Trophoblast cell (in vitro differentiated cells and primary cell): ENCODE measurements at regions not wholly inside any gene's neighbourhood (a gene's known extent, or its start where the extent isn't known, plus 50 kb on each side); places are given as distances from the start of the nearest gene placed in this dataset.

Source experiments
- DNase-seq, 2 donors: peaks; one replicate each; pipeline ENCODE4 v3.0.0-alpha.2; 2016
- H2AFZ ChIP-seq: 2 replicates; pipeline ENCODE4 v1.6.1; 2013; ENCODE audit warnings: low read length, moderate library complexity, mild to moderate bottlenecking; ENCODE audit not compliant: insufficient read depth, poor library complexity
- H2AK5ac ChIP-seq: 2 replicates; pipeline ENCODE4 v1.6.1; 2013; ENCODE audit warnings: mild to moderate bottlenecking, low read length
- H2BK120ac ChIP-seq: 2 replicates; pipeline ENCODE4 v1.6.1; 2013; ENCODE audit warnings: low read length, mild to moderate bottlenecking, moderate library complexity; ENCODE audit not compliant: insufficient read depth, poor library complexity
- H2BK12ac ChIP-seq: 2 replicates; pipeline ENCODE4 v1.6.1; 2013; ENCODE audit warnings: mild to moderate bottlenecking, low read length, moderate library complexity
- H2BK5ac ChIP-seq: 2 replicates; pipeline ENCODE4 v1.6.1; 2013; ENCODE audit warnings: low read length, low read depth, moderate library complexity, mild to moderate bottlenecking; ENCODE audit not compliant: poor library complexity
- H3K14ac ChIP-seq: 2 replicates; pipeline ENCODE4 v1.6.1; 2013; ENCODE audit warnings: mild to moderate bottlenecking, low read length
- H3K18ac ChIP-seq: 2 replicates; pipeline ENCODE4 v1.6.1; 2013; ENCODE audit warnings: mild to moderate bottlenecking, low read length
- H3K23ac ChIP-seq: 2 replicates; pipeline ENCODE4 v1.6.1; 2013; ENCODE audit warnings: low read length
- H3K27ac ChIP-seq: 2 replicates; pipeline ENCODE4 v1.5.1; 2013; ENCODE audit warnings: low read depth, mild to moderate bottlenecking, inconsistent platforms, low read length, moderate library complexity
- H3K27me3 ChIP-seq: 2 replicates; pipeline ENCODE4 v1.6.1; 2013; ENCODE audit warnings: inconsistent platforms, mild to moderate bottlenecking, low read length, moderate library complexity; ENCODE audit not compliant: insufficient read depth
- H3K36me3 ChIP-seq, 2 experiments: 1 replicate in 1 of 2; 2 replicates in 1 of 2; pipeline ENCODE4 v1.6.1; 2013; ENCODE audit warnings: low read length in 2 of 2, mild to moderate bottlenecking in 2 of 2, moderate library complexity in 1 of 2; ENCODE audit not compliant: insufficient read depth in 2 of 2, control insufficient read depth in 1 of 2
- H3K4ac ChIP-seq: 2 replicates; pipeline ENCODE4 v1.6.1; 2013; ENCODE audit warnings: low read depth, mild to moderate bottlenecking, low read length, moderate library complexity
- H3K4me1 ChIP-seq, 2 experiments: 1 replicate in 1 of 2; 2 replicates in 1 of 2; pipeline ENCODE4 v1.6.1; 2013; ENCODE audit warnings: low read length in 2 of 2, mild to moderate bottlenecking in 2 of 2, moderate library complexity in 1 of 2; ENCODE audit not compliant: insufficient read depth in 2 of 2, control insufficient read depth in 1 of 2
- H3K4me2 ChIP-seq: 2 replicates; pipeline ENCODE4 v1.6.1; 2013; ENCODE audit warnings: inconsistent platforms, mild to moderate bottlenecking, low read length, moderate library complexity
- H3K4me3 ChIP-seq: 2 replicates; pipeline ENCODE4 v1.5.1; 2013; ENCODE audit warnings: mild to moderate bottlenecking, low read depth, low read length, inconsistent platforms
- H3K79me1 ChIP-seq: one replicate; pipeline ENCODE4 v1.6.1; 2013; ENCODE audit warnings: low read length
- H3K79me2 ChIP-seq: 2 replicates; pipeline ENCODE4 v1.6.1; 2013; ENCODE audit warnings: low read length, mild to moderate bottlenecking; ENCODE audit not compliant: control insufficient read depth, insufficient read depth, poor library complexity
- H3K9ac ChIP-seq: 2 replicates; pipeline ENCODE4 v1.6.1; 2013; ENCODE audit warnings: mild to moderate bottlenecking, low read length
- H3K9me3 ChIP-seq: 2 replicates; pipeline ENCODE4 v1.6.1; 2013; ENCODE audit warnings: low read depth, mild to moderate bottlenecking, control low read depth, inconsistent platforms, low read length; ENCODE audit not compliant: insufficient read depth
- H4K12ac ChIP-seq: 2 replicates; pipeline ENCODE4 v1.6.1; 2013; ENCODE audit warnings: low read depth, mild to moderate bottlenecking, low read length, moderate library complexity
- H4K8ac ChIP-seq: 2 replicates; pipeline ENCODE4 v1.6.1; 2013; ENCODE audit warnings: low read depth, mild to moderate bottlenecking, low read length, moderate library complexity
- H4K91ac ChIP-seq: one replicate; pipeline ENCODE4 v1.6.1; 2013; ENCODE audit warnings: low read depth, mild to moderate bottlenecking, low read length, moderate library complexity
- WGBS: extraction: QIAGEN DNeasy Blood & Tissue Kit; methylation state at CpG from one replicate; pipeline ENCODE4 v1.1.7; 2013; ENCODE audit warnings: missing lambda C conversion rate; ENCODE audit not compliant: insufficient read length, insufficient coverage; ENCODE audit errors: extremely low coverage; 5-methylcytosine and 5-hydroxymethylcytosine counted together

DNA sequence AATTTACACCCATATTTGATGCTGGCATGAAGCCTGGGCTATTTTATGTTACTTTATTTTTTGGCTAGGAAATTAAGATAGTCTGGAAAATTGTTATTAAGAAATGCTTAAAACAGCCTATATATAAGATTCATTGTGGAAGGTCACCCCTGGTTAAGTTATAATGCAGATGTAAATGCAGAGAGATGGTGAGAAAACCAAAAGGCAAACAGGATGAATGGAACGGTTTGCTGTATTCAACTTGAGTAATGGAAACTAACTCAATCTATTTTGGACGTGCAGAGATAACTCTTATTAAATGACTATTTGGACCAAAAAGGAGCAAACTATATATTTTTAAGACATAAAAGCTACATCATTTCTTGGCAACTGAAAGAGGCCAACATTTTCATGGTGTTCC is 446.3 kb upstream of the FRG1 start:
- Histone ChIP-seq H3K27ac (no peak overlapping the region), H3K9me3 (peaks cover 13% of the 10 kb centered on the region)
- no CpG with 5 or more reads among the region's 2 CpGs for WGBS

DNA sequence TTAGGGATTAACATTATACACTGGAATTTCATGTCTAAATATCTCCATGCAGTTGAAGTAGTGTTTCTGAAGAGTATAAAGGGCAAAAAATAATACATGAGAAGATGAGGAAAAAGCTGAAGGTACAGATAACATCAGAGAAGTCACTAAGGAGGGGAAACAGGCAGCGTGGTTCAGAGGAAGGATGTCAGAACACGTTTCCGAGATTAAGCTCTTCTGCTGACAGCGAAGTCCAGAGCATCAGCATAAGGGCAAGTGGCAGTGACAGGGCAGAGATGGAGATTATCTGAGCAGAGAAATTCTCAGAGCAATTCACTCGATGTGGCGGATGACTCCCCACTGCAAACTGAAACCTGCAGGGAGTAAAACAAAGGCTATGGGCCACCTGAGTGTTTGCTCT is 443.2 kb upstream of the FRG1 start:
- DNase-seq = no peak
- H2BK120ac ChIP-seq = no peak overlapping the region
- H3K4me2 ChIP-seq = no peak overlapping the region
- no peak overlapping the region for H3K14ac ChIP-seq
- no CpG with 5 or more reads among the region's 6 CpGs for WGBS
- no peak overlapping the region for H2BK5ac ChIP-seq
- H2AK5ac ChIP-seq = no peak overlapping the region
- H3K9me3 ChIP-seq = peaks cover 6% of the 10 kb centered on the region
- no peak overlapping the region for H3K4me3 ChIP-seq
- H3K23ac ChIP-seq = no peak overlapping the region
- H3K4ac ChIP-seq = no peak overlapping the region
- H3K27me3 ChIP-seq = no peaks in the 10 kb centered on the region
- H3K27ac ChIP-seq = no peak overlapping the region
- H3K18ac ChIP-seq = no peak overlapping the region
- H4K8ac ChIP-seq = no peak overlapping the region
- H2BK12ac ChIP-seq = no peak overlapping the region
- H2AFZ ChIP-seq = no peak overlapping the region
- no peaks in the 10 kb centered on the region for H3K4me1 ChIP-seq
- H3K9ac ChIP-seq = no peak overlapping the region
- H3K79me1 ChIP-seq = no peaks in the 10 kb centered on the region
- H4K12ac ChIP-seq = no peak overlapping the region
- H3K36me3 ChIP-seq = no peaks in the 10 kb centered on the region
- H3K79me2 ChIP-seq = no peaks in the 10 kb centered on the region
- no peak overlapping the region for H4K91ac ChIP-seq

More for the DNA sequence above, 446.3 kb upstream of the FRG1 start:
- H2BK5ac ChIP-seq = no peak overlapping the region
- no peak overlapping the region for H2BK12ac ChIP-seq
- no peak overlapping the region for H3K18ac ChIP-seq
- no peak overlapping the region for H4K91ac ChIP-seq
- H4K8ac ChIP-seq = no peak overlapping the region
- H3K4ac ChIP-seq = no peak overlapping the region
- no peaks in the 10 kb centered on the region for H3K79me2 ChIP-seq
- no peaks in the 10 kb centered on the region for H3K27me3 ChIP-seq
- no peak overlapping the region for H3K14ac ChIP-seq
- DNase-seq = no peak
- no peak overlapping the region for H3K4me3 ChIP-seq
- H3K4me1 ChIP-seq = no peaks in the 10 kb centered on the region
- H2AFZ ChIP-seq = no peak overlapping the region
- H3K4me2 ChIP-seq = no peak overlapping the region
- no peak overlapping the region for H4K12ac ChIP-seq
- no peaks in the 10 kb centered on the region for H3K36me3 ChIP-seq
- no peak overlapping the region for H3K23ac ChIP-seq
- H2BK120ac ChIP-seq = no peak overlapping the region
- H2AK5ac ChIP-seq = no peak overlapping the region
- no peak overlapping the region for H3K9ac ChIP-seq
- no peaks in the 10 kb centered on the region for H3K79me1 ChIP-seq

DNA sequence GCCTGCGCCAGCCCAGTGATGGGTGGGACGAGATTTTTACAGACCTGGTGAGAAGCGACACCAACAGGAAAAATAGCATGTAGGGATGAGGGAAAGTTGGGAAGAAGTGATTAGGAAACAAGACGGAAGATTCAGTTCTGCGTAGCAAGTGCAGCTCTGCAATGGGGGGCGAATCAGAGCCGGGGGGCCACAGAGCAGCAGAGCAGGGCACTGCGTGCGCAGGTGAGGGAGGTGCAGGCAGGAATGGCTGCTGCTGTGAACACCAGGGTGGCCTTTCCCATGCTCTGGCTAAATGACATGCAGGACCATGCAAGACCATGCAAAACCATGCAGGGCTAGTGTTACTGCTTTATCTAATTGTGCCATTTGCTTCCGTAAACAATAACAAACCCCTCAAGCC is 442.7 kb upstream of the FRG1 start:
- no peak overlapping the region for H3K4ac ChIP-seq
- H3K4me1 ChIP-seq = no peaks in the 10 kb centered on the region
- H3K4me2 ChIP-seq = no peak overlapping the region
- peaks cover 6% of the 10 kb centered on the region for H3K9me3 ChIP-seq
- no peak overlapping the region for H3K27ac ChIP-seq
- no peak overlapping the region for H4K91ac ChIP-seq
- DNase-seq = no peak
- no peak overlapping the region for H3K18ac ChIP-seq
- no peaks in the 10 kb centered on the region for H3K79me1 ChIP-seq
- H3K79me2 ChIP-seq = no peaks in the 10 kb centered on the region
- no peak overlapping the region for H2BK5ac ChIP-seq
- H4K8ac ChIP-seq = no peak overlapping the region
- no peak overlapping the region for H3K9ac ChIP-seq
- no peak overlapping the region for H3K23ac ChIP-seq
- H3K14ac ChIP-seq = no peak overlapping the region
- no CpG with 5 or more reads among the region's 10 CpGs for WGBS
- no peaks in the 10 kb centered on the region for H3K27me3 ChIP-seq
- H2AFZ ChIP-seq = no peak overlapping the region
- H2BK120ac ChIP-seq = no peak overlapping the region
- no peaks in the 10 kb centered on the region for H3K36me3 ChIP-seq
- no peak overlapping the region for H4K12ac ChIP-seq
- no peak overlapping the region for H2BK12ac ChIP-seq
- H2AK5ac ChIP-seq = no peak overlapping the region
- no peak overlapping the region for H3K4me3 ChIP-seq

DNA sequence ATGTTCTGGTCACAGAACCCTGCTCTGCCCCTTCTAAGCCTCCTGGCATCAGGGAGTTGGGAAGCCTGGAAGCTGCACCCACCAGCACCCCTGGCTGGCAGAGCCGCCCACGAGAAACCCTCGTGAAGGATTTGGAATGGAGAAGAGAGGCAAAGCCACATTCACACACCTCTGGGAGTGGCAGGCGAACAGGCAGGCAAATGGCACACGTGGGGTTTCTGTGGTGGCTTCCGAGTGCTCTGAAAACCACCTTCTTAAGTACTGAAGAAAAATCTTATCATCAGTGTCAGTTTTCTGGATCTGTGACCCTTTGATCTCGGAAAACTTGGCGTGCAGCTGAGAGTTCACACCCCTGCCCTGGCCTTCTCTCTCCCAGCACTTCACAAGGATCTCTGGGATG is 442.2 kb upstream of the FRG1 start:
- Histone ChIP-seq H3K18ac (no peak overlapping the region), H2BK120ac (no peak overlapping the region), H3K79me1 (no peaks in the 10 kb centered on the region), H3K23ac (no peak overlapping the region), H3K79me2 (no peaks in the 10 kb centered on the region), H3K36me3 (no peaks in the 10 kb centered on the region), H3K4me3 (no peak overlapping the region), H2BK5ac (no peak overlapping the region), H4K8ac (no peak overlapping the region), H3K27ac (no peak overlapping the region), H3K9me3 (peaks cover 6% of the 10 kb centered on the region), H3K4me2 (no peak overlapping the region), H4K12ac (no peak overlapping the region), H3K9ac (no peak overlapping the region), H3K4ac (no peak overlapping the region), H3K27me3 (no peaks in the 10 kb centered on the region), H3K4me1 (no peaks in the 10 kb centered on the region), H3K14ac (no peak overlapping the region), H2BK12ac (no peak overlapping the region), H2AK5ac (no peak overlapping the region), H4K91ac (no peak overlapping the region), H2AFZ (no peak overlapping the region)
- no CpG with 5 or more reads among the region's 8 CpGs for WGBS
- no peak for DNase-seq
